GM21526 (cell line): ENCODE measurements at regions not wholly inside any gene's neighbourhood (a gene's known extent, or its start where the extent isn't known, plus 50 kb on each side); places are given as distances from the start of the nearest gene placed in this dataset.
A peak's percentile ranks its signal among the peaks of the same experiment; 100 is the strongest.
"Not testable (repeated sequence)": the region's sequence is repeated elsewhere in the genome, so short reads cannot be mapped to it uniquely, and the experiment has no call there.

Source experiments
- ATAC-seq: cut with Tn5 transposase; IDR thresholded peaks from one replicate; pipeline ENCODE4 v1.9.1; 2021; ENCODE audit warnings: moderate library complexity; ENCODE audit not compliant: unreplicated experiment, low FRiP score

GRCh38 chr1:103469801-103470200 is 55.7 kb upstream of the RNPC3 start:
- ATAC-seq = no peak

DNA sequence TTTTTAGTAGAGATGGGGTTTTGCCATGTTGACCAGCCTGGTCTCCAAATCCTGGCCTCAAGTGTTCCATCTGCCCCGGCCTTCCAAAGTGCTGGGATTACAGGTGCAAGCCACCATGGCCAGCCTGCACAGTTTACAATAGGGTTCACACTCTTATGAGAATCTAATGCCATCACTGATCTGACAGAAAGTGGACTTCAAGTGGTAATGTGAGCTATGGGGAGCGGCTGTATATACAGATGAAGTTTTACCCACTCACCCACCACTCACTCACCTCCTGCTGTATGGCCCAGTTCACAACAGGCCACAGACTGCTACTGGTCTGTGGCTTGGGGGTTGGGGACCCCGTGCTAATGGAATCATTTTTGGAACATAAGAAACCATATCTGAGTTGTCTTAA is 58.4 kb upstream of the RNPC3 start:
- ATAC-seq = no peak

DNA sequence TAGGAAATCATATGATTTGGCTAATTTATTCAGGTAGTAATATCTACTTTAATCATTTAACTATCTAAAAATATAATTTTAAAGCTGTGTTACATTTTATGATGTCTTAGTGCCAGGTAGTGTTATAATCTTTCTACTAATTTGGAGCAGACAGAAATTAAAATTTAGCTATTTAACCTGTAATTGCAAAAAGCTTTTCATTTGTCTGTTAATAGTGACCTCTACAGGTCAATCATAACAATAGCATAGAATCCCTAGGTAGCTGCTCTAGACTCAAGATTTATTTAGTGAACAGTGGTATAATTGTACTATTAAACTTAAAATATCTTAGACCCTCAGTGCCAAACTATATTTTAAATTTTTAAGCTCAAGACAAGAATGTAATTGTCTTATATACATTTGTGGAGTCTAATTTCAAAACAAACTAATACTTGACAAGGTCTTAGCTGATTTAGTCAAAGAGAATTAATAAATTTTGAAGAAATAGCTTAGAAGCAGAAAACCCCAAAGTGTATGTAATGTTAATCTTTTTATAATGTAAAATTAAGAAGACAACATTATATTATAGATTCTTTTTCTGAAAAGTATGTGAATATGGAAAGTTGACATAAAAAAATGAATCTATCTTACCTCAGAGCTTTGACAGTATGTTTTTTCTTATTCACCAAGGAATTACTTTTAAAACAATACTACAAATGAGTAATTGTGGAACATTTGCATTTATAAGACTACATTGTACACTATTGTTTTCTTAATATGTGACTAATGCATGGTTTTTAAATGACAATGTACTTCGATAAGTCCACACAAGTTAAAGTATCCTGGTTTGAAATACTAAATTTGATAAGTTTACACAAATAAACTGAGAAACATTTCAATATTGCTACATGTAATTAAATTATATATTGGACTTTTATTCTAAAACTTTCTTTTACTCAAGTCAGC is 64.1 kb upstream of the RNPC3 start:
- peak; percentile 82 for ATAC-seq

DNA sequence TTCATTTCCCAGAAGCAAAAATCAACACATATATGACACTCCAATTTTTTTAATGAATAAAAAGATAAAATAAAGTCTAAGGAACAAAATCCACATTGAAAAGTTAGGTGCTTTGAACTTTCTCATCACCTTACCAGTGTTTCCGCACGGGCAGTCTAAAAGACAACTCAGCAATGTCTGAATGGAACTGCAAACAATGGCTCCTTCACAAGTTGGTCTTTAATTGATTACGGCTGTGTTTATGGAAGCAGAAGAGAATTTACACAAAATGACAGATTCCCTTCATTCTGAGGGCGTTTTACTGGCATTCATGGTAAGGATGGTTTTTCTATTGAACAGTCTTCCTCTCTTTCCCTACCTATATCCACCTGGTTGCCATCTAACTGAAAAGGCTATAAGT is 65.0 kb upstream of the RNPC3 start:
- no peak for ATAC-seq

GRCh38 chr1:103459346-103459745 is 66.2 kb upstream of the RNPC3 start:
- ATAC-seq = no peak

DNA sequence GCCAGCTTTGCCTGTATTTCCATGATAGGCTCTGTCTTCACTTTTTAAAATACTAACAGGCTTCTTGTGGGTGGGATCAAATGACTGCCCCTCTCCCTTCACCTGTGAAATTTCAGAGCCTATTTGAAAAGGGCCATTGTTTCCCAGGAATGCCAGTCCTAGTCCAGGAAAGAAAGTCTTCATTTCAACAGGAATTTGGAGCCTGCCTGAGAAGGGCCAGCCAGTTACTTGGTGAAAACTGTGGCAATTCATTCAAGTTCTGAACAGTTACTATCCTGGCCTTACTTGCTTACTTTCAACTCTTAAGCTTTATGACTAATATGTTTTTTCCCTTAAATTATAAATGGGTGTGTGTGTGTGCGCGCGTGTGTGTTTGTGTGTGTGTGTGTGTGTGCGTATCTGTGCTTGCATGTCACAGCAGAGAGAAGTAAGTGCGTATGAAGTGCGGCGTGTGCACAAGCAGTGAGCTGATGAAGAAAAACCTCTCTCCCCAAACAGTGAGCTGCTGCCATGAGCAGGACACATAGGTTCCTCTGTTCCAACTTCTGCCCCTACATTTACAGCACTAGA is 67.5 kb upstream of the RNPC3 start:
- ATAC-seq = no peak

DNA sequence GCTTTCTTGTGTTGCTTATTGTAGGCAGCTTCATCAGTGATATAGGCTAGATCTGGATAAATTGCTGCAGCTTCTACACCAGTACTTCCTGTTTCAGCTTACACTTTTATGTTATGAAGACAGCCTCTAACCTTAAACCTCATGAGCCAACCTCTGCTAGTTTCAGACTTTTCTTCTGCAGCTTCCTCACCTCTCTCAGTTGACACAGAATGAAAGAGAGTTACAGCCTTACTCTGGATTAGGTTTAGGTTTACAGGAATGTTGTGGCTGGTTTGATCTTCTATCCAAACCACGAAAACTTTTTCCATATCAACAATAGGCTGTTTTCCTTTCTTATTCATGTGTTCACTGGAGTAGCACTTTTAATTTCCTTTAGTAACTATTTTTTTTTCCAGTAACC is 76.9 kb upstream of the RNPC3 start:
- no peak for ATAC-seq

GRCh38 chr1:103447471-103447870 is 78.0 kb upstream of the RNPC3 start:
- ATAC-seq = no peak

GRCh38 chr1:103441342-103441741 is 84.2 kb upstream of the RNPC3 start:
- no peak for ATAC-seq

- ATAC-seq = not testable (repeated sequence)
Observed at GRCh38 chr1:103436568-103437100, 88.9 kb upstream of the RNPC3 start.

- ATAC-seq = no peak
Observed at GRCh38 chr1:103435443-103435842, 90.1 kb upstream of the RNPC3 start.

- ATAC-seq = no peak
Observed at GRCh38 chr1:103424650-103425049, 100.8 kb upstream of the RNPC3 start.

DNA sequence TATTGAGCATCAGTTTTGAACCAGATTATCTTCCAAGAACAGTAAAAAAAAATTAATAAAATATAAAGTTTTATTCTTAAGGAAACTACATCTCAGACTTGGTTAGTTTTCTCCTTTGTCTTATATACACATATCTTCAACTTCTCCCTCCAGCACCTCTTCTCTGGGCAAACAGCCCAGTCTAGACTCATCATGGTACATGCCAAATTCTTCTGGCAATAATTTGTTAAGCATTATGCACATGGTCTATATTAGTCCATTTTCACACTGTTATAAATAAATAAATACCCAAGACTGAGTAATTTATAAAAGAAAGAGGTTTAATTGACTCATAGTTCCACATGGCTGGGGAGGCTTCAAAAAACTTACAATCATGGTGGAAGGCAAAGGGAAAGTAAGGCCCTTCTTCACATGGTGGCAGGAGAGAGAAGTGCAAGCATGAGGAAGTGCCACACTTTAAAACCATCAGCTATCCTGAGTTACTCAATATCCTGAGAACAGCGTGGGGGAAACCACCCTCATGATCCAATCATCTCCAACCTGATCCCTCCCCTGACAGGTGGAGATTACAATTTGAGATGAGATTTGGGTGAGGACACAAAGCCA is 108.7 kb upstream of the RNPC3 start:
- ATAC-seq = no peak

GRCh38 chr1:103387898-103388297 is 137.6 kb upstream of the RNPC3 start:
- ATAC-seq = no peak

DNA sequence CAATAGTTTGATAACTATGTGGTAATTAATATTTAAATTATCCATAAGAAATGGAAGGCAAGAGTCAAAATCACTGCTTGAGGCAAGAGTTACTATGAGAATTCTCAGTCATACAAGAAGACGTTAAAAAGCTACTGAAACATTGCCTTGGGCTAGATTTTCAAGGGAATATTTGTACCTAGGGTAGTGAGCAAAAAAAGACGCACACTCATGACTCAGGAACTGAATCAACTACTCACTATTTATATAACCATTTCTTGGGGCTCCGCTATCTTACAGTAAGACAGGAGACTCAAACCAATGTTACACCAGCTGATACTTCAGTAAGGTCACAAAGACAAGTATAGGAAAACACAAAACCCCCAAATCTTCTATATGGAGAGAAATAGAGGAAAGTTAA is 151.5 kb upstream of the RNPC3 start:
- ATAC-seq = no peak

DNA sequence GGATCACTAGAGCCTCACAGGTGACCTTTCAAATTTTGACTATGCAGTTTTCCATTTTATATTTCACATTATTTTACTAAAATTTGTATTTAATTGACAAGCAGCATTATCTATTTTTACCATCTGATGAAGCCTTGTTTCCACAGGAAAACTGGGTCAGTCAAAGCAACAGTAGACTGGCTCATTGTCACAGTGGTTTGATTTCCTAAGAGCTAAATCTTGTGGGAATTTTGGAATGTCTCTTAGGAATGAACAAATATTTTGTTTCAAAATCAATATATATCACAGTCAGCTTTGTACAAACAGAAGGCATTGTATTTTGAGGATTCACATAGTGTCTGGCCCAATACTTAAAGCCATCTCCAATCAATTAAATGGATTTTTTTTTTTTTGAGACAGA is 152.6 kb upstream of the RNPC3 start:
- no peak for ATAC-seq

- ATAC-seq = no peak
Observed at GRCh38 chr1:103371234-103371633, 154.3 kb upstream of the RNPC3 start.

DNA sequence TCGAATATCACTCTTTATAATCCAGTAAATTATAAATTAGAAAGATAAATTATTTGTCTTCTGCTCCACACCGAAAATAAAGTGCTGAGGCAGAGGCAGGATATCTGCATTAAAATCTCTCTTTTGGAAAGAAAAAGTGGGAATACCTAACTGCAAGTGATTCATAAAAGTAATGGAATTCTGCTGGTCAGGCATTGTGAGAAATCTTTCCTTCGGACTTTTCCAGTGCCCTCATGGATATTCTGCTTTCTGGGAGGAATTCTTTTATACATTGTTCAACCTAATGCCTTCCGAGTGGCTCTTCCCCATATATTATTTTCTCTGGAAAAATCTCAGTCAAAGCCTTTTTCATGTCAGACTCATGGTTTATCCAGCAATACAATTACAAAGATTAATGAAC is 158.3 kb upstream of the RNPC3 start:
- ATAC-seq = no peak

GRCh38 chr1:103365860-103366569 is 159.5 kb upstream of the RNPC3 start:
- no peak for ATAC-seq

- ATAC-seq = no peak
Observed at GRCh38 chr1:103363008-103363365, 162.5 kb upstream of the RNPC3 start.
